ENCODE measurements at regions not wholly inside any gene's neighbourhood (a gene's known extent, or its start where the extent isn't known, plus 50 kb on each side); places are given as distances from the start of the nearest gene placed in this dataset.
"Not testable (repeated sequence)": the region's sequence is repeated elsewhere in the genome, so short reads cannot be mapped to it uniquely, and the experiment has no call there.

DNA sequence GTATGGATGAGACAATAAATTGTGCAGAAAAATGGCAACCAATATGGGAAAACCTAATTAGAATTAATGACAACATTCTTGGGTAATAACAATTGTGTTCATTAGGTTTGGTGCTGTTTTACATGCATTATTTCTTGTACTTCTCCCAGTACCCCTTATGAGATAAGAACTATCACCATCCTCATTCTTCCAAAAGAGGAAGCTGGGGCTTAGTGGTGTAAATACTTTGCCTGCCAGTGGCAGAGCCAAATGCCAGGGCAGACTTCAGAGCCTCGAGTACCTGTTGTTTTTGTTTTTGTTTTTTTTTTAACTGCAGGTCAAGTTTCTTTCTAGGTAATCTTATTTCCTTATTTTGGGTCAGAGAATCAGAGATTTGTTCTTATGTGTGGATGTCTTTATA lies 206.4 kb downstream of the RHOU start:
- no peak for DNase-seq (ENCODE audit: low read depth)

- no peak for DNase-seq (ENCODE audit: low read depth)
Observed at GRCh38 chr1:228943436-228943835, 208.2 kb downstream of the RHOU start.

DNA sequence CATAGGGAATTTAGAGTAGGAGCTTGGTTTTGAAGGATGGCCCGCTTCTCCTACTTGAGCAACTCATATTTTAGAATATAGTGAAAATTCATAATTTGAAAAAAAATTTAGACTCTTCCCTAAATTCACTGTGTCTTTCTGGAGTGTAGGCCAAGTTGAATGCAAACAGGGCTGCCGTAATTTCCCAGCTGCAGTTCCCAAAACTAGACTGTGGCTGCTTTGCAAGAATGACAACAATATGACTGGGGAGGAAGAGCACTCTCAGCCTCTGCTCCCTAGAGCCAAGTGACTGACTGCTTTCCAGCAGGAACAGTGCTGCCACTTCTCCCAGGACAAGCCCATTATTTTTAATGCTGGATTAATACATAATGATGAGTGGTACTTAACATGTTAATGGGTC lies 209.0 kb downstream of the RHOU start:
- DNase-seq (ENCODE audit: low read depth), result no peak

GRCh38 chr1:228944935-228945371 lies 209.7 kb downstream of the RHOU start:
- DNase-seq (ENCODE audit: low read depth), result no peak

GRCh38 chr1:228945885-228946284 lies 210.6 kb downstream of the RHOU start:
- DNase-seq (ENCODE audit: low read depth), result no peak

- not testable (repeated sequence) for DNase-seq (ENCODE audit: low read depth)
Observed at GRCh38 chr1:228949617-228950016, 214.3 kb downstream of the RHOU start.

DNA sequence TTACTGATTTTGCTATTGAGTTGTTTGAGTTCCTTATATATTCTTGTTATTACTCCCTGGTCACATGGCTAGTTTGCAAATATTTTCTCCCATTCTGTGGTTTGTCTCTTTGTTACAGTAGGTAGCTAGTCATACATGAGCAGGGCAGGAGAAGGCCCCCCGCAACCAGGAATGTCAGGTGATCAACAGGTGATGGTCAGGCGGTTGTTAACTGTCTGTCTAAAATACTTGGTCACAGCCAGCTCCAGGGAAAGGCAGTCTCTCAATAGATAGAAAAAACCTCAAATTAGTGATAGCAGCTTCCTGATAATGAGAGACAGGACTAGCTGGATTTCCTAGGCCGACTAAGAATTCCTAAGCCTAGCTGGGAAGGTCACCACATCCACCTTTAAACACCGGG lies 217.9 kb downstream of the RHOU start:
- no peak for DNase-seq (ENCODE audit: low read depth)

- not testable (repeated sequence) for DNase-seq (ENCODE audit: low read depth)
Observed at GRCh38 chr1:228953808-228954207, 218.5 kb downstream of the RHOU start.

GRCh38 chr1:228955691-228956090 lies 220.4 kb downstream of the RHOU start:
- DNase-seq (ENCODE audit: low read depth), result peak; percentile 63

DNA sequence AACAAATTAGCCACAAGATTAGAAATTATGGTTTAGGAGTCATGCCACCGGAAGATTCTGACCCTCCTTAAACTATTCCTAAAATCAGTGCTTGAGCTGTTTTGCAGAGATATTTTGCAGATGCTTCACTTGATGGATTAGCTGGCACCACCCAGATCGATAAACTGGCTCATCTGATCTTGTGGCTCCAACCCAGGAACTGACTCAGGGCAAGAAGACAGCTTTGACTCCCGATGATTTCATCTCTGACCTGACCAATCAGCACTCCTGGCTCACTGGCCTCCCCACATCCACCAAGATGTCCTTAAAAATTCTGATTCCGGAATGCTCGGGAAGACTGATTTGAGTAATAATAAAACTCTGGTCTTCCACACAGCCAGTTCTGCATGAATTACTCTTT lies 221.6 kb downstream of the RHOU start:
- no peak for DNase-seq (ENCODE audit: low read depth)

DNA sequence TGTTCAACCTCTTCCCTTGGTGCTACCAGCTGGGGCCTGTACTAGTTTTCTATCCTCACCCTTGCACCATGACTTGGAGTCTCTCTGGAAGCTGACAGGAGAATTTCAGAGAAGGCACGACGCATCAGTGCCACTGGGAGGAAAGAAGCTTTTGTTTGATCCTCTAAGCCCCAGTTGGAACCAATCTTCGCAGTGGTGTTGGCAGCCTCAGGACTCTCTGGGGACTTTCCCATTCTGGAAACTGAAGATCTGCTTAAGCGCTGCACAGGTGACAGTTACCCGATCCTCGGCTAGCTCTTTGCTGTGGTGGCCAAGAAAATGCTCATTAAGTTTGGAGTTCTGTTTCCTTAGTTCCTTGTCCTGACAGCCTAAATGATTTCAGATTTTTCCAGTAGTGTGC lies 222.3 kb downstream of the RHOU start:
- no peak for DNase-seq (ENCODE audit: low read depth)

DNA sequence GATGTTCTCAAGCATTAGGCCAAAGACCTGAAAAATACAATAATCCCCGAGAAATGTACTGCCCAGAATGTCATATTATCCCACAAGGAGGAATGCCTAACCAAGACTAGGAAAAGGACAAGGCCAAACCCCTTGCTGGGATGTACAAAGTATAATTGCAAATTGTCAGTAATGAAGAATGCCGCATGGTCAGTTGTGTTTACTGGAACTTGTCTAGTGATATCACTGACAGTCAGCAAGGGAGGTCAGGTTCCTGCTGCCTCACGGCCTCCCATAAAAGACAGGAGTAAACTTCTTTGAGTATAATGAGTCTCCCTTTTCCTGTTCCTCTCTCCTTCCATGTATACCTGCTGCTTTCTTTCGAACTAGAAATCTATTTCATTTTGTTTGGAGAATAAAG lies 222.8 kb downstream of the RHOU start:
- DNase-seq (ENCODE audit: low read depth), result peak; percentile 28

- no peak for DNase-seq (ENCODE audit: low read depth)
Observed at GRCh38 chr1:228958741-228959140, 223.5 kb downstream of the RHOU start.

- DNase-seq (ENCODE audit: low read depth), result no peak
Observed at GRCh38 chr1:228960705-228961104, 225.4 kb downstream of the RHOU start.

GRCh38 chr1:228961511-228961910 lies 226.2 kb downstream of the RHOU start:
- no peak for DNase-seq (ENCODE audit: low read depth)

GRCh38 chr1:228963795-228964177 lies 228.5 kb downstream of the RHOU start:
- DNase-seq (ENCODE audit: low read depth), result no peak

DNA sequence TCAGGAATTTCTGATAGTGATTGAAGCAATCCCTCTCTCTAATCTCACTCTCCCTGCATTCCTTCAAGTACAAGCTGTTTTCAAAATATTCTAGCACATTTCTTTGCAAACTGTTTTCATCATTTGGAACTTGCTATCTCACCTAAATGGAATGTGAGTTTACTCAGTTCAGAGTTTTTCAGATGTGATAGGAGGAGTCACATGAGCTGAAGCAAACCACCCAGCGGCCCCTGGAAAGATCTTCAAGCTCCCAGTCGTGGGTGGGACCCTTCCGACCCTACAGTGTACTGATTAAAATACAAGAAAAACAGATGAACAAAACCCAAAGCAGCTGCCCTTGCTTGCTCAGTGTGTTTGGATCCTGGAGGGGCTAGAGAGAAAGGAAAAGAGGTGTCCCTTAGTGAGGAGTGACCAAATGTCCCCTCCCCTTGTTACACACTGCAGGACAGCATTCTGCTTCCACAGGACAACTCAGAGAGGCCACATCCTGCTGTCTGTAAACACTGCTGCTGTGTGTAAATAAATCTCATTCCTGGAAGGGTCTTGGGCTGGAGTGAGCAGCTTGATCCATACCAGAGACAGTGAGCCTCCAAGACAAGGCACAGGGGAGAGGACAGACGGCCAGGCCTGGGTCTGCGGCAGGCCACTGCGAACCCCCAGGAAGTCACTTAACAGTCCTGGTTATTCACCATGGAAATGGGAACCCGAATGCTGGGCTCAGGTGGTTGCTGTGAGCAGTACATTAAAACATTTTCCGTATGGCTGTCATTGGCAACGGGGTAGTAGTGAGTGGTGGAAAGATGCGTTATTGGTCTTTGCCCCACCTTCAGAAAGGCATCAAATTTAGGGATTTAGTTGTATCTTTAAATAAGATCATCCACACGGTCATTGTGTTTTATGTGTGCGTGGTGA lies 229.2 kb downstream of the RHOU start:
- DNase-seq (ENCODE audit: low read depth), result peak; percentile 76

DNA sequence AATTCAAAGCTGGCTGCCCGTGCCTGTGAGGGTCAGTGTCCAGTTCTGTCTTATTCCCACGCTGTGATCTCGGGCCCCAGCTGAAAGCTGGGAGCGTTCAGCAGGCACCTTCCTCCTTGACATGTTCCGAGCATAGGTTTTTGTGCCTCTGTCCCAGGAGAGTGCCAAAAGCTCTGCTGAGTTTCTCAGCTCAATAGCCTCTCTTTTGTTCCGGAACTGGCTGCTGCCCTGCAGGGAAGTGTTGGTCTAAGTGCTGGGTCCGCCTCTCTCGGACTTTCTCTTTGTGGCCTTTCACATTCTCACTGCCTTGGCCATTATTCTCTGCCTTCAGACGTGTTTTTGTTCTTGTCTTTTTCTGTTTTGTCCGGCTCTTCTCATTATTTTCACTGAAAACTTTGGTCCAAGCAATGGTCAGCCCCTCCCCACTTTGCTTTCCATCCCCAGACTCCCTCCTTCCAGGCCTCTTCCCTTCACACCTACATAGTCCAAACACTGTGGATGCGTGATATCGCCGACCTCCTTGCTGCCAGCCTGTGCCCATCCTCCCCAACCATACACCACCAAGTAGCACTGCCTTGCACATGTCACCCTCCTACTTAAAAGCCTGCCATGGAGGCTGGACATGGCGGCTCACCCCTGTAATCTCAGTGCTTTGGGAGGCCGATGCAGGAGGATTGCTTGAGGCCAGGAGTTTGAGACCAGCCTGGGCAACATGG lies 233.8 kb downstream of the RHOU start:
- peak; percentile 24 for DNase-seq (ENCODE audit: low read depth)

- no peak for DNase-seq (ENCODE audit: low read depth)
Observed at GRCh38 chr1:228969953-228970800, 234.9 kb downstream of the RHOU start.

DNA sequence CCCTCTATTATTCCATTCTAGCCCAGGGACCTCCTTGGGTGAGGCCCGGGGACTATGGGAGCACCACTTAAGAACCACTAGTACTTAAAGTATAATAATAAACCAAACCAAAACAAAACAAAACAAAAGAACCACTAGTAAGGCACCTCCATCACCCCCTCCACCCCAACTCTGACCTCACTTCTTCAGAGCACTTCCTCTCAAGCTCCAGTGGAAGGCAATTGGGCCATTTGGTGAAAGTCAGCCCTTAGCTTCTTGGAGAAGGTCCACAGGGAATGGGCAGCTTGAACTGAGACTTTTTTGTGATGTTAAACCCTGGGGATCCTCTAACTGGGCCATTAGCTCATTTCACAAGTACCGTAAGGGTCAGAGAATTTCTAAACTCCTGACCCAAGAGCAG lies 237.3 kb downstream of the RHOU start:
- DNase-seq (ENCODE audit: low read depth), result no peak

DNA sequence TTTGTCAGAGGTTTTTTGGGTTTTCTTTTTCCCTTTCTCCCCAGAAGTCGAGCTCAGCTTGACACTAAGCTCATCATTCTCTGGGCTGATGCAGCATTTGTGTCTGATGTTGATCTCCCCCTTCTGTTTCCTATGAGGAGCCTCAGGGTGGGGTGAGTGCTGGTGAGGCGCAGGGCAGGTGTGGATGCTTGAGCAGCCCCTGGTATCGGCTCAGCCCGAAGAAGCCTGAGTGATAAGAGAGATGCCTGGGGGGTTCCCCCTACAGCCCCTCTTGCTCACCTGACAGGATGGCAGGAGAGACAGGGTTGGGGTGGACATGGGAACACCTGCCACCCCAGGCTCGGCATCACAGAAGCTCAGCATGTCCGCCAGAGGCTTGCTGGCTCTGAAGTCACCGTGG lies 239.0 kb downstream of the RHOU start:
- DNase-seq (ENCODE audit: low read depth), result no peak

DNA sequence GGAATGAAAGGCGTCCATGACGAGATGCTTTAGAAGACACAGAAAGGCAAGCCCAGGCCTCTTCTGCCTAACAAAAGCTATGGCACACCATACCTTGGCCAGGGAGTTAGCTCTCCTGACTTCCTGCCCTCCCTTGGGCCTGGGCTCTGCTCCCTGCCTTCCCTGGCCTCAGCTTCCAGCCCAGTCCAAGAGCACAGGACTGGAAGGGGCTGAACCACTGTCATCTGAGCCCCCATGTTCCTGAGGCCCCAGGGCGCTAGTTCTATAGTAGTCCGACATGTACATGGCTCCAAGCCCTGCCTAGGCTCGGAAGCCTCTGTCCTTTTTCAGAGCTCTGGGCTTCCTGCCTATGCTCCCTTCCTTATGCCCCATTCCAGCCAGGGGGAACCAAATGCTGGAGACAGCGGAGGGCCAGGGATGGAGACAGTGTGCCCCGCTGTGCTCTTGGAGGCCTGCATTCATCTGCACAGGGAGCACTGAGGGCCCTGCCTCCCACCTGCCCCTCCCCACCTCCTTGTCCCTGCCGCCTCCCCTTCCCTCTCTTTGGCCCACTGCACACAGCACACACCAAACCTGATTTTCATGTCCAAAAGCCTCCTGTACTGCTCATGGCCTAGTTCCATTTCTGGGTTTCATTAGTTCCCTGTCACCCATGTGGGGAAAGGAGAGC lies 240.1 kb downstream of the RHOU start:
- no peak for DNase-seq (ENCODE audit: low read depth)
